ENCODE measurements at regions not wholly inside any gene's neighbourhood (a gene's known extent, or its start where the extent isn't known, plus 50 kb on each side); places are given as distances from the start of the nearest gene placed in this dataset.

- no peak for DNase-seq (ENCODE audit: low spot score)
Measured at GRCh38 chr3:150168698-150169097, 198.0 kb upstream of the PFN2 start.

- no peak for DNase-seq (ENCODE audit: low spot score)
Measured at GRCh38 chr3:150165396-150166094, 194.8 kb upstream of the PFN2 start.

- DNase-seq (ENCODE audit: low spot score): no peak
Measured at GRCh38 chr3:150161011-150161410, 190.3 kb upstream of the PFN2 start.

GRCh38 chr3:150158943-150159625, 188.4 kb upstream of the PFN2 start:
- DNase-seq (ENCODE audit: low spot score): no peak

GRCh38 chr3:150152567-150152966, 181.9 kb upstream of the PFN2 start:
- no peak for DNase-seq (ENCODE audit: low spot score)

- no peak for DNase-seq (ENCODE audit: low spot score)
Measured at GRCh38 chr3:150150633-150151032, 179.9 kb upstream of the PFN2 start.

- DNase-seq (ENCODE audit: low spot score): no peak
Measured at GRCh38 chr3:150149651-150150051, 179.0 kb upstream of the PFN2 start.

- DNase-seq (ENCODE audit: low spot score): no peak
Measured at GRCh38 chr3:150148227-150148626, 177.5 kb upstream of the PFN2 start.

- peak; percentile 84 for DNase-seq (ENCODE audit: low spot score)
Measured at GRCh38 chr3:150147776-150148175, 177.1 kb upstream of the PFN2 start.

GRCh38 chr3:150146991-150147761, 176.5 kb upstream of the PFN2 start:
- peak; percentile 92 for DNase-seq (ENCODE audit: low spot score)

GRCh38 chr3:150145659-150146058, 175.0 kb upstream of the PFN2 start:
- DNase-seq (ENCODE audit: low spot score): no peak

GRCh38 chr3:150144191-150144708, 173.6 kb upstream of the PFN2 start:
- no peak for DNase-seq (ENCODE audit: low spot score)

- DNase-seq (ENCODE audit: low spot score): no peak
Measured at GRCh38 chr3:150142936-150143335, 172.2 kb upstream of the PFN2 start.

- no peak for DNase-seq (ENCODE audit: low spot score)
Measured at GRCh38 chr3:150141790-150142326, 171.2 kb upstream of the PFN2 start.

- no peak for DNase-seq (ENCODE audit: low spot score)
Measured at GRCh38 chr3:150140614-150141321, 170.1 kb upstream of the PFN2 start.

GRCh38 chr3:150138824-150139223, 168.1 kb upstream of the PFN2 start:
- no peak for DNase-seq (ENCODE audit: low spot score)

- DNase-seq (ENCODE audit: low spot score): no peak
Measured at GRCh38 chr3:150136242-150136641, 165.5 kb upstream of the PFN2 start.

- DNase-seq (ENCODE audit: low spot score): no peak
Measured at GRCh38 chr3:150135287-150135721, 164.6 kb upstream of the PFN2 start.

- no peak for DNase-seq (ENCODE audit: low spot score)
Measured at GRCh38 chr3:150133293-150133692, 162.6 kb upstream of the PFN2 start.

GRCh38 chr3:150132101-150132749, 161.5 kb upstream of the PFN2 start:
- peak; percentile 23 for DNase-seq (ENCODE audit: low spot score)

GRCh38 chr3:150131663-150132062, 161.0 kb upstream of the PFN2 start:
- no peak for DNase-seq (ENCODE audit: low spot score)
